ENCODE measurements at regions not wholly inside any gene's neighbourhood (a gene's known extent, or its start where the extent isn't known, plus 50 kb on each side); places are given as distances from the start of the nearest gene placed in this dataset.

GRCh38 chr5:57895766-57896165 lies 413.2 kb upstream of the ACTBL2 start:
- Histone ChIP-seq H3K4me1 (peaks cover 0 to 9% (median 0%) of the 10 kb centered on the region in 12 donors), H3K36me3 (no peaks in the 10 kb centered on the region), H3K27ac (no peak overlapping the region), H3K27me3 (no peaks in the 10 kb centered on the region), H3K4me3 (no peak overlapping the region), H3K9me3 (no peaks in the 10 kb centered on the region)
- TF ChIP-seq POLR2A (IDR thresholded peaks at IDR 0.05) (no peak), CTCF (IDR thresholded peaks at IDR 0.05) (no peak)
- WGBS, 4 donors, result 82 to 88% (median 84%) methylated on average over 1 of the region's 1 CpG
- DNase-seq (no peak), ATAC-seq (no peak)
- intact Hi-C loops (cut with DNase I), result loop anchor here in 1 of 10 donors (10.0 kb wide), 2 partner anchors 179 to 279 kb away; no protein-coding TSS in a partner anchor

- no peak for DNase-seq
- Histone ChIP-seq H3K4me3 (no peak overlapping the region), H3K36me3 (no peaks in the 10 kb centered on the region), H3K4me1 (peaks cover 0 to 13% (median 3%) of the 10 kb centered on the region in 12 donors), H3K27ac (no peak overlapping the region), H3K9me3 (no peaks in the 10 kb centered on the region), H3K27me3 (no peaks in the 10 kb centered on the region)
- TF ChIP-seq CTCF (IDR thresholded peaks at IDR 0.05) (no peak), POLR2A (IDR thresholded peaks at IDR 0.05) (no peak)
- ATAC-seq, result no peak
- intact Hi-C loops (cut with DNase I), result loop anchor here in 3 of 10 donors (5.0 to 10.0 kb wide), 4 partner anchors 181 to 592 kb away; no protein-coding TSS in a partner anchor
- 97 to 100% (median 98%) methylated on average over 1 of the region's 1 CpG for WGBS, 4 donors
These were observed 411.3 kb upstream of the ACTBL2 start for GRCh38 chr5:57893926-57894325.

- intact Hi-C loops (cut with DNase I), result loop anchor here in 3 of 10 donors (5.0 to 10.0 kb wide), 4 partner anchors 183 to 589 kb away; no protein-coding TSS in a partner anchor
- ATAC-seq (no peak), DNase-seq (no peak)
- Histone ChIP-seq H3K36me3 (no peaks in the 10 kb centered on the region), H3K4me1 (peaks cover 0 to 19% (median 6%) of the 10 kb centered on the region in 12 donors), H3K4me3 (no peak overlapping the region), H3K27ac (no peak overlapping the region), H3K27me3 (no peaks in the 10 kb centered on the region), H3K9me3 (no peaks in the 10 kb centered on the region)
- TF ChIP-seq CTCF (IDR thresholded peaks at IDR 0.05), result no peak
- no peak for TF ChIP-seq POLR2A (IDR thresholded peaks at IDR 0.05)
- WGBS, 4 donors, result 60 to 84% (median 74%) methylated on average over 1 of the region's 1 CpG
These were observed 408.8 kb upstream of the ACTBL2 start for GRCh38 chr5:57891443-57891842.

GRCh38 chr5:57889558-57889957 lies 406.9 kb upstream of the ACTBL2 start:
- no peaks in the 10 kb centered on the region for H3K36me3 ChIP-seq
- no peaks in the 10 kb centered on the region for H3K9me3 ChIP-seq
- no peak overlapping the region for H3K4me3 ChIP-seq
- peak; percentile 82 to 93 (median 86) for ATAC-seq
- peak in 11 of 12 donors; percentile 35 to 65 (median 50) for TF ChIP-seq CTCF (IDR thresholded peaks at IDR 0.05)
- no peak for TF ChIP-seq POLR2A (IDR thresholded peaks at IDR 0.05)
- H3K27ac ChIP-seq, result peak overlapping the region in 2 of 12 donors; percentile 10 to 11
- H3K27me3 ChIP-seq, result no peaks in the 10 kb centered on the region
- peak in 2 of 5 donors; percentile 47 to 49 for DNase-seq
- peaks cover 0 to 19% (median 6%) of the 10 kb centered on the region in 12 donors for H3K4me1 ChIP-seq
- WGBS, 4 donors, result 82 to 87% (median 83%) methylated on average over 5 of the region's 5 CpGs
- intact Hi-C loops (cut with DNase I), result loop anchor here (1.0 to 10.0 kb wide), 19 partner anchors 107 to 595 kb away; partner anchors contain the start of gene PLK2 (in 7 of the 10)
